SU-DHL-6 (cell line): ENCODE measurements at regions not wholly inside any gene's neighbourhood (a gene's known extent, or its start where the extent isn't known, plus 50 kb on each side); places are given as distances from the start of the nearest gene placed in this dataset.
"Not testable (repeated sequence)": the region's sequence is repeated elsewhere in the genome, so short reads cannot be mapped to it uniquely, and the experiment has no call there.

Source experiments
- H2AFZ ChIP-seq: fragments of 200-600 bp; sonication (generic); 2 replicates; pipeline ENCODE4 v1.6.1; 2014; ENCODE audit warnings: low read depth, mild to moderate bottlenecking, moderate library complexity, mixed read lengths, antibody characterized with exemption, low read length; ENCODE audit not compliant: severe bottlenecking
- H3F3A ChIP-seq: fragments of 200-600 bp; shearing (Covaris generic); 2 replicates; pipeline ENCODE4 v1.6.0; 2016; ENCODE audit warnings: antibody characterized with exemption, mild to moderate bottlenecking; ENCODE audit not compliant: insufficient read depth
- H3K27ac ChIP-seq: fragments of 200-600 bp; sonication (generic); 2 replicates; pipeline ENCODE4 v1.5.1; 2016; ENCODE audit warnings: low read depth, mild to moderate bottlenecking, low read length, moderate library complexity, mixed read lengths
- H3K27me3 ChIP-seq: fragments of 200-600 bp; sonication (generic), shearing (Covaris generic); 2 replicates; pipeline ENCODE4 v1.6.0; 2014; ENCODE audit warnings: mild to moderate bottlenecking, low read length
- H3K36me3 ChIP-seq: fragments of 200-600 bp; sonication (generic); 2 replicates; pipeline ENCODE4 v1.6.1; 2014; ENCODE audit warnings: mild to moderate bottlenecking, low read length, mixed read lengths
- H3K4me2 ChIP-seq: fragments of 300-600, 200-600 bp; shearing (Covaris generic), sonication (generic); 2 replicates; pipeline ENCODE4 v1.6.0; 2014; ENCODE audit warnings: low read length, low read depth, mild to moderate bottlenecking; ENCODE audit not compliant: poor library complexity, severe bottlenecking
- H3K4me3 ChIP-seq: fragments of 200-600 bp; sonication (generic); 2 replicates; pipeline ENCODE4 v1.5.1; 2014; ENCODE audit warnings: antibody characterized with exemption, low read length, mild to moderate bottlenecking, mixed read lengths; ENCODE audit not compliant: insufficient read depth, poor library complexity, severe bottlenecking
- H3K79me2 ChIP-seq: fragments of 200-600 bp; sonication (generic); 2 replicates; pipeline ENCODE4 v1.6.1; 2014; ENCODE audit warnings: mild to moderate bottlenecking, low read length, moderate library complexity; ENCODE audit not compliant: insufficient read depth
- H3K9ac ChIP-seq: fragments of 200-600 bp; sonication (generic); 2 replicates; pipeline ENCODE4 v1.7.0; 2014; ENCODE audit warnings: mild to moderate bottlenecking, low read length
- H3K9me2 ChIP-seq: fragments of 200-600 bp; sonication (generic); replicated peaks from 2 replicates; pipeline ENCODE4 v1.6.1; 2014; ENCODE audit warnings: low read length; ENCODE audit not compliant: insufficient read depth
- H3K9me3 ChIP-seq: fragments of 200-600 bp; sonication (generic); 2 replicates; pipeline ENCODE4 v1.6.1; 2014; ENCODE audit warnings: low read length, mixed read lengths; ENCODE audit not compliant: insufficient read depth
- H4K20me1 ChIP-seq: fragments of 200-600 bp; sonication (generic); 2 replicates; pipeline ENCODE4 v1.6.1; 2014; ENCODE audit warnings: low read depth, mild to moderate bottlenecking, antibody characterized with exemption, low read length, moderate library complexity, mixed read lengths
- CTCF ChIP-seq: fragments of 200-600 bp; sonication (generic); IDR thresholded peaks from one replicate; pipeline ENCODE4 v1.5.1; 2017; ENCODE audit warnings: antibody characterized with exemption, mild to moderate bottlenecking, low read length, moderate library complexity; ENCODE audit not compliant: insufficient read depth, poor library complexity, severe bottlenecking
- EZH2phosphoT487 ChIP-seq: fragments of 200-600 bp; sonication (generic), shearing (Covaris generic); conservative IDR thresholded peaks from 2 replicates; pipeline ENCODE4 v1.6.1; 2018; ENCODE audit warnings: mild to moderate bottlenecking, antibody characterized with exemption, low read length, moderate library complexity, mixed read lengths

DNA sequence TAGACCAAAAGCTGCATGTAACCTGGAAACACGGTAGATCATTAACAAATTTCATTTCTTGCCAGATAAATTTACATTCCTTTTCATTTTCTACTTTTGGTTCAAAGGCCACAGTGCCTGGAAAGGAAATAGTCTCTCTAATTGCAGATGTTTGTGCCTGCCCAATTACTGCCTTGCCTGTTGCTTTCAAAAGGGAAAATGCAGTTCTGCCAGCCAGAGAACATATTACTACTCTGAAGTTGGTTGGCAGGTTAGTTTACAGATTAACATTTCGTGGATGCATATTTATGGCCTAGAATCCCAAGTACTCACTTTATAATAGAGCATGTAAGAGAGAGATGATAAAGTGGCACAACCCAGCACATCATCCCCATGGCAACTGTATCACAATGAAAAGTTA is 124.3 kb upstream of the LRRC3B start:
- TF ChIP-seq CTCF (no peak), EZH2phosphoT487 (no peak)
- no peaks in the 10 kb centered on the region for H3K79me2 ChIP-seq
- H2AFZ ChIP-seq = no peak overlapping the region
- H3K9me2 ChIP-seq = no peaks in the 10 kb centered on the region
- no peak overlapping the region for H3K27ac ChIP-seq
- H4K20me1 ChIP-seq = no peaks in the 10 kb centered on the region
- no peaks in the 10 kb centered on the region for H3K27me3 ChIP-seq
- no peak overlapping the region for H3K4me3 ChIP-seq
- no peaks in the 10 kb centered on the region for H3F3A ChIP-seq
- no peak overlapping the region for H3K9ac ChIP-seq
- H3K36me3 ChIP-seq = no peaks in the 10 kb centered on the region
- no peak overlapping the region for H3K4me2 ChIP-seq
- no peaks in the 10 kb centered on the region for H3K9me3 ChIP-seq

DNA sequence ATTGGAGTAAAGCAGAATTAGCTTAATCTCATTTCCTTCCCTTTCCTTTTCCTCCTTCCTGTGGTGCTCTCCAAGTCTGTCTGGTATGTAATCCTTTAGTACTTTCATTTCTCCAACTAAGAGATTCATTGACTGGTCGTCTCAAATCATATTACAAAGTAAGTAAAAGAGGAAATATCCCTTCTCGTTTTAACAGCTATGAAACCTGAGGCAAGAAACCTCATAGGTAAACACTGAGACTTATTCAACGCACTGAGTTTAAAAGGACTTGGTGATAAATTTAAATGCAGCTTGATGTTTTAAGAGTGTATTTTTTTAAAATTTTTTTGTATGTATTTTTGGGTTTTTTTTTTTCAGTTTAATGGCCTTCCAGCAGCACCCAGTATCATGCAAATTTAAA is 117.2 kb upstream of the LRRC3B start:
- Histone ChIP-seq H3K79me2 (no peaks in the 10 kb centered on the region), H3K9me3 (no peaks in the 10 kb centered on the region), H4K20me1 (no peaks in the 10 kb centered on the region), H3K9me2 (no peaks in the 10 kb centered on the region), H3K4me2 (no peak overlapping the region), H3K27ac (no peak overlapping the region), H3F3A (no peaks in the 10 kb centered on the region), H3K4me3 (no peak overlapping the region), H3K27me3 (no peaks in the 10 kb centered on the region), H2AFZ (no peak overlapping the region), H3K36me3 (no peaks in the 10 kb centered on the region), H3K9ac (no peak overlapping the region)
- TF ChIP-seq EZH2phosphoT487 = no peak
- TF ChIP-seq CTCF = no peak

DNA sequence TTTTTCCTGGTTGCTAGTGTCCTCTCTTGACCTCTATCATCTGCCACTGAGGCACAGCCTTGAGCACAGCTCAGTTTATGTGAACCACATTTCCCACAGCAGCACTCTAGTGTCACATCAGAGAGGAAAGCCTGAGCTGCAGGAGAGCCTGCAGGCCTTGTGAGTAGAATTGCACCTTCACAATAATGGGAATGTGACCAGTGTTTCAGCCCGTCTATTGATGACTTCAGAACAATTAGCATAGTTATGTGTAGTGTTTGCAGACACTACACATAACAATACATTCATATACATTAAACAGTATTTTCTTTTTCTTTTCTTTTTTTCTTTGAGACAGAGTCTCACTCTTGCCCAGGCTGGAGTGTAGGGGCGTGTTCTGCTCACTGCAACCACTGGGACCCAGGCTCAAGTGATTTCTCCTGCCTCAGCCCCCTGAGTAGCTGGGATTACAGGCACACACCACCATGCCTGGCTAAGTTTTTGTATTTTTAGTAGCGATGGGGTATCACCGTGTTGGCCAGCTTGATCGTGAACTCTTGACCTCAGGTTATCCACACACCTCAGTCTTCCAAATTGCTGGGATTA is 108.0 kb upstream of the LRRC3B start:
- H3K4me2 ChIP-seq, H3K9ac ChIP-seq, H3F3A ChIP-seq, H3K27ac ChIP-seq, H3K9me2 ChIP-seq, H3K79me2 ChIP-seq, H2AFZ ChIP-seq, H3K36me3 ChIP-seq, H4K20me1 ChIP-seq, H3K27me3 ChIP-seq, H3K9me3 ChIP-seq, H3K4me3 ChIP-seq: not testable (repeated sequence)

DNA sequence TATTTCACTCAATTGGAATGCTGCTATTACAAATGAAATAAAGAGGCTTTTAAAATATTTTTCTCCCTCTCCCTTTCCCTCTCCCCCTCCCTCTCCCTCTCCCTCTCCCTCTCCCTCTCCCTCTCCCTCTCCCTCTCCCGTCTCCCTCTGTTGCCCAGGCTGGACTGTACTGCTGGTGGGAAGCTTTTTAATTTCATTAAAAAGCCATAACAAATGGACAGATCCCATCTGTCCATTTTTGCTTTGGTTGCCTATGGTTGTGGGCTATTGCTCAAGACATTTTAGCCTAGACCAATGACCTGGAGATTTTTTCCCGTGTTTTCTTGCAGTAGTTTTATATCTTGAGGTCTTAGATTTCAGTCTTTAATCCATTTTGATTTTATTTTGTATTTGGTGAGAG is 107.2 kb upstream of the LRRC3B start:
- H3K9ac ChIP-seq = no peak overlapping the region
- H3F3A ChIP-seq = no peaks in the 10 kb centered on the region
- H3K9me2 ChIP-seq = no peaks in the 10 kb centered on the region
- no peaks in the 10 kb centered on the region for H3K36me3 ChIP-seq
- no peaks in the 10 kb centered on the region for H3K79me2 ChIP-seq
- no peak overlapping the region for H3K4me3 ChIP-seq
- no peak overlapping the region for H3K4me2 ChIP-seq
- H3K9me3 ChIP-seq = no peaks in the 10 kb centered on the region
- H4K20me1 ChIP-seq = no peaks in the 10 kb centered on the region
- no peak overlapping the region for H3K27ac ChIP-seq
- TF ChIP-seq EZH2phosphoT487 (no peak), CTCF (no peak)
- no peak overlapping the region for H2AFZ ChIP-seq
- no peaks in the 10 kb centered on the region for H3K27me3 ChIP-seq
